Neural progenitor cell (in vitro differentiated cells): ENCODE measurements at regions not wholly inside any gene's neighbourhood (a gene's known extent, or its start where the extent isn't known, plus 50 kb on each side); places are given as distances from the start of the nearest gene placed in this dataset.
"Not testable (repeated sequence)": the region's sequence is repeated elsewhere in the genome, so short reads cannot be mapped to it uniquely, and the experiment has no call there.

Experiments used
- DNase-seq: peaks from one replicate; pipeline ENCODE4 v3.0.0-alpha.2; 2016; ENCODE audit warnings: low spot score
- H2AFZ ChIP-seq: fragments of 200-600 bp; sonication (generic); replicated peaks from 2 replicates; pipeline ENCODE4 v1.6.1; 2016; ENCODE audit warnings: antibody characterized with exemption
- H3F3A ChIP-seq: fragments of 200-600 bp; sonication (generic); 2 replicates; pipeline ENCODE4 v1.6.1; 2016; ENCODE audit warnings: antibody characterized with exemption, low read depth
- H3K27ac ChIP-seq: fragments of 200-600 bp; sonication (generic); 2 replicates; pipeline ENCODE4 v1.5.1; 2016; ENCODE audit warnings: mild to moderate bottlenecking
- H3K27me3 ChIP-seq: fragments of 200-600 bp; sonication (generic); 2 replicates; pipeline ENCODE4 v1.6.1; 2016; ENCODE audit warnings: mild to moderate bottlenecking, moderate library complexity
- H3K36me3 ChIP-seq: fragments of 200-600 bp; sonication (generic); 2 replicates; pipeline ENCODE4 v1.5.1; 2016
- H3K4me1 ChIP-seq: fragments of 200-600 bp; sonication (generic); 2 replicates; pipeline ENCODE4 v1.6.1; 2016; ENCODE audit warnings: mixed run types
- H3K4me2 ChIP-seq: fragments of 200-600 bp; sonication (generic); 2 replicates; pipeline ENCODE4 v1.6.1; 2016
- H3K4me3 ChIP-seq: fragments of 200-600 bp; sonication (generic); 2 replicates; pipeline ENCODE4 v1.5.1; 2016
- H3K79me2 ChIP-seq: fragments of 200-600 bp; sonication (generic); 2 replicates; pipeline ENCODE4 v1.6.1; 2016; ENCODE audit warnings: low read depth
- H3K9ac ChIP-seq: fragments of 200-600 bp; sonication (generic); 2 replicates; pipeline ENCODE4 v1.6.1; 2016
- H3K9me3 ChIP-seq: fragments of 200-600 bp; sonication (generic); 2 replicates; pipeline ENCODE4 v1.5.1; 2016; ENCODE audit warnings: low read depth
- H4K20me1 ChIP-seq: fragments of 200-600 bp; sonication (generic); 2 replicates; pipeline ENCODE4 v1.6.1; 2016; ENCODE audit warnings: low read depth
- H3K27ac Mint-ChIP-seq: 3 replicates; pipeline ENCODE4 v1.8.0; 2021; ENCODE audit warnings: mixed read lengths
- H3K27me3 Mint-ChIP-seq: 2 replicates; pipeline ENCODE4 v1.8.0; 2022; ENCODE audit warnings: low read depth, mild to moderate bottlenecking, inconsistent platforms, moderate library complexity, mixed read lengths; ENCODE audit not compliant: insufficient read depth
- H3K36me3 Mint-ChIP-seq: 3 replicates; pipeline ENCODE4 v1.8.0; 2021; ENCODE audit warnings: mixed read lengths
- H3K4me1 Mint-ChIP-seq: 3 replicates; pipeline ENCODE4 v1.8.0; 2021; ENCODE audit warnings: mixed read lengths
- H3K4me3 Mint-ChIP-seq: 3 replicates; pipeline ENCODE4 v1.8.0; 2021; ENCODE audit warnings: mild to moderate bottlenecking, moderate library complexity, mixed read lengths
- H3K9me3 Mint-ChIP-seq: 3 replicates; pipeline ENCODE4 v1.8.0; 2020; ENCODE audit warnings: mixed read lengths
- CTCF ChIP-seq: fragments of 200-600 bp; sonication (generic); IDR thresholded peaks from 2 replicates; pipeline ENCODE4 v1.5.1; 2017; ENCODE audit warnings: antibody characterized with exemption, mild to moderate bottlenecking
- EZH2 ChIP-seq: fragments of 200-600 bp; sonication (generic); IDR thresholded peaks from 2 replicates; pipeline ENCODE4 v1.6.1; 2017; ENCODE audit warnings: antibody characterized with exemption, mild to moderate bottlenecking, moderate library complexity
- EZH2phosphoT487 ChIP-seq: fragments of 200-600 bp; sonication (generic); IDR thresholded peaks from 2 replicates; pipeline ENCODE4 v1.6.1; 2017; ENCODE audit warnings: antibody characterized with exemption

GRCh38 chr9:88875400-88876120, 115.7 kb upstream of the S1PR3 start:
- H3K27ac Mint-ChIP-seq: no peak overlapping the region
- no peaks in the 10 kb centered on the region for H3F3A ChIP-seq
- TF ChIP-seq EZH2 (no peak), EZH2phosphoT487 (no peak)
- no peak overlapping the region for H3K4me2 ChIP-seq
- no peak overlapping the region for H3K4me3 Mint-ChIP-seq
- peaks cover 7% of the 10 kb centered on the region for H3K4me1 ChIP-seq
- peaks cover 8% of the 10 kb centered on the region for H3K27me3 Mint-ChIP-seq
- H4K20me1 ChIP-seq: no peaks in the 10 kb centered on the region
- H3K4me3 ChIP-seq: no peak overlapping the region
- H3K9me3 Mint-ChIP-seq: no peaks in the 10 kb centered on the region
- H3K27ac ChIP-seq: no peak overlapping the region
- peaks cover 19% of the 10 kb centered on the region for H3K4me1 Mint-ChIP-seq
- no peak overlapping the region for H3K9ac ChIP-seq
- H3K36me3 Mint-ChIP-seq: no peaks in the 10 kb centered on the region
- DNase-seq: no peak
- no peaks in the 10 kb centered on the region for H3K9me3 ChIP-seq
- no peaks in the 10 kb centered on the region for H3K27me3 ChIP-seq
- no peak overlapping the region for H2AFZ ChIP-seq
- H3K79me2 ChIP-seq: no peaks in the 10 kb centered on the region
- no peaks in the 10 kb centered on the region for H3K36me3 ChIP-seq

GRCh38 chr9:88880199-88880598, 111.1 kb upstream of the S1PR3 start:
- H3K4me1 Mint-ChIP-seq: no peaks in the 10 kb centered on the region
- Histone ChIP-seq H3K27me3 (no peaks in the 10 kb centered on the region), H3K79me2 (no peaks in the 10 kb centered on the region), H3K27ac (no peak overlapping the region), H3K4me3 (no peak overlapping the region), H3K36me3 (no peaks in the 10 kb centered on the region), H3K4me1 (no peaks in the 10 kb centered on the region), H3K9ac (no peak overlapping the region), H3K4me2 (no peak overlapping the region), H4K20me1 (no peaks in the 10 kb centered on the region), H3K9me3 (no peaks in the 10 kb centered on the region), H3F3A (no peaks in the 10 kb centered on the region), H2AFZ (no peak overlapping the region)
- no peaks in the 10 kb centered on the region for H3K36me3 Mint-ChIP-seq
- H3K4me3 Mint-ChIP-seq: no peak overlapping the region
- no peak overlapping the region for H3K27ac Mint-ChIP-seq
- TF ChIP-seq EZH2 (no peak), CTCF (no peak), EZH2phosphoT487 (no peak)
- DNase-seq: no peak
- no peaks in the 10 kb centered on the region for H3K27me3 Mint-ChIP-seq
- H3K9me3 Mint-ChIP-seq: peaks cover 17% of the 10 kb centered on the region

- H3K79me2 ChIP-seq, H3K9me3 ChIP-seq, H3K27ac Mint-ChIP-seq, H3K27me3 Mint-ChIP-seq, H3K36me3 Mint-ChIP-seq, H3K4me3 ChIP-seq, H3K9ac ChIP-seq, H3K27me3 ChIP-seq, H3K4me2 ChIP-seq, DNase-seq, H3K27ac ChIP-seq, H3K4me1 Mint-ChIP-seq, H2AFZ ChIP-seq, H3K4me3 Mint-ChIP-seq, H4K20me1 ChIP-seq, H3K4me1 ChIP-seq, H3K36me3 ChIP-seq, H3F3A ChIP-seq: not testable (repeated sequence)
- peaks cover 22% of the 10 kb centered on the region for H3K9me3 Mint-ChIP-seq
These were observed 107.0 kb upstream of the S1PR3 start for GRCh38 chr9:88884291-88884690.

GRCh38 chr9:88886762-88887161, 104.5 kb upstream of the S1PR3 start:
- not testable (repeated sequence) for H3K27me3 ChIP-seq, H2AFZ ChIP-seq, H3K4me3 ChIP-seq, H3K79me2 ChIP-seq, H3K9ac ChIP-seq, H3K27ac Mint-ChIP-seq, H3K27ac ChIP-seq, H3K4me1 ChIP-seq, H3K4me3 Mint-ChIP-seq, H3K27me3 Mint-ChIP-seq, H3K36me3 ChIP-seq, H3K9me3 ChIP-seq, H3K36me3 Mint-ChIP-seq, DNase-seq, H3K4me2 ChIP-seq, H4K20me1 ChIP-seq, H3F3A ChIP-seq
- peaks cover 21% of the 10 kb centered on the region for H3K4me1 Mint-ChIP-seq
- H3K9me3 Mint-ChIP-seq: peaks cover 22% of the 10 kb centered on the region

GRCh38 chr9:88889386-88889785, 101.9 kb upstream of the S1PR3 start:
- no peaks in the 10 kb centered on the region for H3K79me2 ChIP-seq
- no peak overlapping the region for H2AFZ ChIP-seq
- H3K4me2 ChIP-seq: no peak overlapping the region
- H3K4me3 ChIP-seq: no peak overlapping the region
- no peaks in the 10 kb centered on the region for H4K20me1 ChIP-seq
- peaks cover 3% of the 10 kb centered on the region for H3K27me3 Mint-ChIP-seq
- H3K9me3 ChIP-seq: no peaks in the 10 kb centered on the region
- H3K4me1 Mint-ChIP-seq: peaks cover 21% of the 10 kb centered on the region
- no peaks in the 10 kb centered on the region for H3K36me3 ChIP-seq
- H3K27ac Mint-ChIP-seq: peak overlapping the region; percentile 42
- H3K4me3 Mint-ChIP-seq: no peak overlapping the region
- no peaks in the 10 kb centered on the region for H3K36me3 Mint-ChIP-seq
- no peaks in the 10 kb centered on the region for H3K27me3 ChIP-seq
- H3K9ac ChIP-seq: no peak overlapping the region
- H3F3A ChIP-seq: no peaks in the 10 kb centered on the region
- no peaks in the 10 kb centered on the region for H3K4me1 ChIP-seq
- peaks cover 7% of the 10 kb centered on the region for H3K9me3 Mint-ChIP-seq
- H3K27ac ChIP-seq: no peak overlapping the region
- no peak for TF ChIP-seq EZH2
- TF ChIP-seq CTCF: no peak
- TF ChIP-seq EZH2phosphoT487: no peak
- no peak for DNase-seq
